MM.1S (cell line): ENCODE measurements at regions not wholly inside any gene's neighbourhood (a gene's known extent, or its start where the extent isn't known, plus 50 kb on each side); places are given as distances from the start of the nearest gene placed in this dataset.

ENCODE experiments used
- CTCF ChIP-seq: fragments of 300-600 bp; sonication (generic); IDR thresholded peaks from 2 replicates; pipeline ENCODE4 v1.5.1; 2016; ENCODE audit warnings: antibody characterized with exemption, low read length, mixed read lengths
- EZH2phosphoT487 ChIP-seq: fragments of 300-600 bp; sonication (generic); IDR thresholded peaks from 2 replicates; pipeline ENCODE4 v1.6.1; 2018; ENCODE audit warnings: antibody characterized with exemption, low read length

GRCh38 chr3:40669176-40669575, 144.4 kb downstream of the ZNF621 start:
- no peak for TF ChIP-seq CTCF
- TF ChIP-seq EZH2phosphoT487: no peak
